Activated naive CD4-positive, alpha-beta T cell treated with anti-CD3 and anti-CD28 coated beads, Interleukin-2, amount 50 U/mL, for 24 hours (primary cell): ENCODE measurements at regions not wholly inside any gene's neighbourhood (a gene's known extent, or its start where the extent isn't known, plus 50 kb on each side); places are given as distances from the start of the nearest gene placed in this dataset.
"Not testable (repeated sequence)": the region's sequence is repeated elsewhere in the genome, so short reads cannot be mapped to it uniquely, and the experiment has no call there.

Experiments
- H3K27ac Mint-ChIP-seq: one replicate; pipeline ENCODE4 v1.8.0; 2021; ENCODE audit warnings: mild to moderate bottlenecking, mixed read lengths
- H3K27me3 Mint-ChIP-seq: one replicate; pipeline ENCODE4 v1.8.0; 2021; ENCODE audit warnings: mixed read lengths
- H3K36me3 Mint-ChIP-seq: one replicate; pipeline ENCODE4 v1.8.0; 2021; ENCODE audit warnings: mixed read lengths
- H3K4me1 Mint-ChIP-seq: one replicate; pipeline ENCODE4 v1.8.0; 2021; ENCODE audit warnings: mixed read lengths
- H3K4me3 Mint-ChIP-seq: one replicate; pipeline ENCODE4 v1.8.0; 2021; ENCODE audit warnings: mild to moderate bottlenecking, mixed read lengths
- H3K9me3 Mint-ChIP-seq: one replicate; pipeline ENCODE4 v1.8.0; 2021; ENCODE audit warnings: mixed read lengths

GRCh38 chr4:104549736-104550135 is 55.0 kb upstream of the CXXC4 start:
- Mint-ChIP-seq H3K9me3 (peaks cover 5% of the 10 kb centered on the region), H3K4me1 (no peaks in the 10 kb centered on the region), H3K36me3 (no peaks in the 10 kb centered on the region), H3K27ac (no peak overlapping the region), H3K27me3 (no peaks in the 10 kb centered on the region), H3K4me3 (no peak overlapping the region)

DNA sequence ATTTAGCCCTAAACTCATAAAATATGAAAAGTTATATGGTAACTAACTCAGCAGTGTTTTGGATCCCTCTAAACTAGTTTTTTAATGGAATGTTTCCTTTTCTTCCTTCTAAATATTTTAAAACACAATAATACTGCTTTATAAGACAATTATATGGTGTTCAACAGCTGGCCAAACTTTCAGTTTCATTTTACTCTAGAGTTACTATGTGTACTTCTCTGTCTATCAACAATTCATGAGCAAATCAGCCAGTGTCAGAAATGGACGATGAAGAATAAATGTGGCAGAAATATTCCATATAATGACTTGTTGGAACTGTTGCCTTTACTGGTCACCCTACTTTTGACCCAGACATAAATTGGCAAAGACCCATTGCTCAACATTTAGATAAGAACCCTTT is 64.8 kb upstream of the CXXC4 start:
- Mint-ChIP-seq H3K36me3 (no peaks in the 10 kb centered on the region), H3K4me1 (no peaks in the 10 kb centered on the region), H3K9me3 (peaks cover 13% of the 10 kb centered on the region), H3K4me3 (no peak overlapping the region), H3K27ac (no peak overlapping the region), H3K27me3 (no peaks in the 10 kb centered on the region)

GRCh38 chr4:104571341-104571740 is 76.6 kb upstream of the CXXC4 start:
- Mint-ChIP-seq H3K4me1 (no peaks in the 10 kb centered on the region), H3K4me3 (no peak overlapping the region), H3K36me3 (no peaks in the 10 kb centered on the region), H3K27me3 (peaks cover 5% of the 10 kb centered on the region), H3K9me3 (peaks cover 9% of the 10 kb centered on the region), H3K27ac (no peak overlapping the region)

DNA sequence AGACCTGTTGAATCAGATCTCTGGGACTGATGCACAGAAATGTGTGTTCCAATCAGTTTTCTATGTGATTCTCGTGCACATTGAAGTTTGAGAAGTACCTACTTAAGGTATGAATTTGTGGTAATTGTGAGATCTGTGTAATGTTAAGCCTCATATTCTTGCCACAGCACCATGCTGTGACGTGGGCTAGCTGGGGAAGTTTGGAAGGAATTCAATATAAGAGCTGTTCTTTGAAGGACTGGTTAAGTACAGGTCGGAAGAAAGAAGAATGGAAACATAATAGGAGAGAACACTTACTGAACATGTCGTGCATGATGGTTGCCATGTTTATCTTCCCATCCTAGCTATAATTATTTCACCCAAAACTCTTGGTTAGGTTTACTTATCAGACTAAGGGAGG is 79.7 kb upstream of the CXXC4 start:
- Mint-ChIP-seq H3K4me1 (no peaks in the 10 kb centered on the region), H3K36me3 (no peaks in the 10 kb centered on the region), H3K4me3 (no peak overlapping the region), H3K27ac (no peak overlapping the region), H3K27me3 (no peaks in the 10 kb centered on the region), H3K9me3 (peaks cover 9% of the 10 kb centered on the region)

DNA sequence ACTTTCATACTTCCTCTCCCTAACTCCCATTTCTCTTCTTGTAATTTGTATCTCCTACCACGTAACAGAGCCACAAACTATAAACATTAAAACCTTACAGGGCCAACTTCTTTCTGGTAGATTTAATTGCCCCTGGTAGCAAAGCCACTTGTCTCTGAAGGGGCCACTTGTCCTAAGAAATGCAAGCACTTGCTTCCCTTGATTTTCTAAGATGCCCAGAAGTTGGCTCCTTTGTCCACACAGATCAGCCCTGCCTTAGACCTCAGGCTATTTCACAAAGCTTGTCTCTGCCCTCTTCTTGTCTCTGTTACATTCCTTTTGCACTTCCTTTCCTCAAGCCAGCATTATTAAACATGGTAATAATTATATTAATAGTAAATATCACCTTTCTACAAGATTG is 80.6 kb upstream of the CXXC4 start:
- Mint-ChIP-seq H3K4me3 (no peak overlapping the region), H3K27me3 (no peaks in the 10 kb centered on the region), H3K4me1 (no peaks in the 10 kb centered on the region), H3K27ac (no peak overlapping the region), H3K36me3 (no peaks in the 10 kb centered on the region), H3K9me3 (peaks cover 4% of the 10 kb centered on the region)

GRCh38 chr4:104577405-104577804 is 82.7 kb upstream of the CXXC4 start:
- Mint-ChIP-seq H3K27ac (no peak overlapping the region), H3K4me1 (no peaks in the 10 kb centered on the region), H3K36me3 (no peaks in the 10 kb centered on the region), H3K4me3 (no peak overlapping the region), H3K27me3 (no peaks in the 10 kb centered on the region), H3K9me3 (peaks cover 4% of the 10 kb centered on the region)

DNA sequence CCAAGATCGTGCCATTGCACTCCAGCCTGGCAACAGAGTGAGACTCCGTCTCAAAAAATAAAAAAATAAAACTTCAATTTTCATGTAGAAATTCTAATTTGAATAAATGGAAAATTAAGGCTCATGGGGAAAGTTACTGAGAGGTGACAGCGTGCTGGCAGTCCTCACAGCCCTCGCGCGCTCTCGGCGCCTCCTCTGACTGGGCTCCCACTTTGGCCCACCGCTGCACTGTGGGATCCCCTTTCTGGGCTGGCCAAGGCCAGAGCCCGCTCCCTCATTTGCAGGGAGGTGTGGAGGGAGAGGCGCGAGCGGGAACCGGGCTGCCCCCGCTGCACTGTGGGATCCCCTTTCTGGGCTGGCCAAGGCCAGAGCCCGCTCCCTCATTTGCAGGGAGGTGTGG is 86.8 kb upstream of the CXXC4 start:
- not testable (repeated sequence) for H3K4me1 Mint-ChIP-seq, H3K36me3 Mint-ChIP-seq

DNA sequence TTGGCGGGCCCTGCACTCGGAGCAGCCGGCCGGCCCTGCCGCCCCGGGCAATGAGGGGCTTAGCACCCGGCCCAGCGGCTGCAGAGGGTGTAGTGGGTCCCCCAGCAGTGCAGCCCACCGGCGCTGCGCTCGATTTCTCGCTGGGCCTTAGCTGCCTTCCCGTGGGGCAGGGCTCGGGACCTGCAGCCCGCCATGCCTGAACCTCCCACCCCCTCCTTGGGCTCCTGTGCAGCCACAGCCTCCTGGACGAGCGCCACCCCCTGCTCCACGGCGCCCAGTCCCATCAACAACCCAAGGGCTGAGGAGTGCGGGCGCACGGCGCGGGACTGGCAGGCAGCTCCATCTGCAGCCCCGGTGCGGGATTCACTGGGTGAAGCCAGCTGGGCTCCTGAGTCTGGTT is 87.4 kb upstream of the CXXC4 start:
- not testable (repeated sequence) for H3K36me3 Mint-ChIP-seq, H3K27me3 Mint-ChIP-seq, H3K27ac Mint-ChIP-seq, H3K4me1 Mint-ChIP-seq, H3K4me3 Mint-ChIP-seq, H3K9me3 Mint-ChIP-seq

More for the DNA sequence above, 86.8 kb upstream of the CXXC4 start:
- H3K4me3 Mint-ChIP-seq, H3K27me3 Mint-ChIP-seq, H3K9me3 Mint-ChIP-seq, H3K27ac Mint-ChIP-seq: not testable (repeated sequence)

GRCh38 chr4:104589264-104589868 is 94.7 kb upstream of the CXXC4 start:
- Mint-ChIP-seq H3K9me3 (no peaks in the 10 kb centered on the region), H3K27me3 (peaks cover 1% of the 10 kb centered on the region), H3K36me3 (no peaks in the 10 kb centered on the region), H3K4me1 (no peaks in the 10 kb centered on the region), H3K4me3 (no peak overlapping the region), H3K27ac (no peak overlapping the region)

DNA sequence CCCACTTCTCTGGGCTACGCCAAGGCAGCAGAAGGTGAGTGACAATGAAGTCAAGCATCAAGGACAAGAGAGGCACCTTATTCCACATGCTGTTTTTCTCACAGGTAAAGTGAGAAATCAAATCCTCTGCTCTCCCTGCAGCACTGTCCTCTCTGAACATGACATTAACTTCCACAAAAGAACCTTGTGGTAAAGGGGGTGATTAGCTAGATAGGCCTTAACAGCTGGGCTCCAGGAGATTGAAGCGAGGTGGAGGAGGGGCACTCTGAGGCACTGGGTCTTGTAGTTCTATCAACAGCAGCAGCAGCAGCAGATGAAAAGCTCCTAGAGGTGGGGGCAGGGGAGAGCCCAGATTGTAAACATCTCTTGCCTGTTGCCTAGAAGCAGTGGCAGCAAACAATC is 96.8 kb upstream of the CXXC4 start:
- H3K9me3 Mint-ChIP-seq: no peaks in the 10 kb centered on the region
- no peak overlapping the region for H3K27ac Mint-ChIP-seq
- H3K27me3 Mint-ChIP-seq: peaks cover 1% of the 10 kb centered on the region
- no peaks in the 10 kb centered on the region for H3K36me3 Mint-ChIP-seq
- no peak overlapping the region for H3K4me3 Mint-ChIP-seq
- H3K4me1 Mint-ChIP-seq: no peaks in the 10 kb centered on the region

- Mint-ChIP-seq H3K27ac (no peak overlapping the region), H3K36me3 (no peaks in the 10 kb centered on the region), H3K27me3 (peaks cover 1% of the 10 kb centered on the region), H3K4me1 (no peaks in the 10 kb centered on the region), H3K4me3 (no peak overlapping the region), H3K9me3 (no peaks in the 10 kb centered on the region)
Measured at GRCh38 chr4:104592183-104592582, 97.5 kb upstream of the CXXC4 start.

- Mint-ChIP-seq H3K36me3 (no peaks in the 10 kb centered on the region), H3K4me1 (no peaks in the 10 kb centered on the region), H3K27ac (no peak overlapping the region), H3K27me3 (peaks cover 1% of the 10 kb centered on the region), H3K9me3 (no peaks in the 10 kb centered on the region), H3K4me3 (no peak overlapping the region)
Measured at GRCh38 chr4:104593019-104593418, 98.3 kb upstream of the CXXC4 start.

DNA sequence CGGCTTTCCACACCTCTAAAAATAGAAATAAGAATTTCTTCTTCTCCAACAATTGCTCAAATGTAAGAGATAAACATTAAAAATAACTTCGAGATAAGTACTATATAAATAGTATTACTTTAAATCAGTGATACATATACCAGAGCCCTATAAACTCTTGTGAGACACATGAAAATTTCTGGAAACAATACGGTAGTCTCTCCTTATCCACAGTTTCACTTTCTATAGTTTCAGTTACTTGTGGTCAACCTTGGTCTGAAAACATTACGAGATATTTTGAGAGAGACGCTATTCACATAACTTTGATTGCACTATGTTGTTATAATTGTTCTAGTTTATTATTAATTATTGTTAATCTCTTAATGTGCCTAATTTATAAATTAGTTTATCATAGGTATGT is 101.5 kb upstream of the CXXC4 start:
- H3K36me3 Mint-ChIP-seq: no peaks in the 10 kb centered on the region
- H3K4me1 Mint-ChIP-seq: no peaks in the 10 kb centered on the region
- no peak overlapping the region for H3K4me3 Mint-ChIP-seq
- no peaks in the 10 kb centered on the region for H3K9me3 Mint-ChIP-seq
- H3K27me3 Mint-ChIP-seq: peaks cover 1% of the 10 kb centered on the region
- H3K27ac Mint-ChIP-seq: no peak overlapping the region

DNA sequence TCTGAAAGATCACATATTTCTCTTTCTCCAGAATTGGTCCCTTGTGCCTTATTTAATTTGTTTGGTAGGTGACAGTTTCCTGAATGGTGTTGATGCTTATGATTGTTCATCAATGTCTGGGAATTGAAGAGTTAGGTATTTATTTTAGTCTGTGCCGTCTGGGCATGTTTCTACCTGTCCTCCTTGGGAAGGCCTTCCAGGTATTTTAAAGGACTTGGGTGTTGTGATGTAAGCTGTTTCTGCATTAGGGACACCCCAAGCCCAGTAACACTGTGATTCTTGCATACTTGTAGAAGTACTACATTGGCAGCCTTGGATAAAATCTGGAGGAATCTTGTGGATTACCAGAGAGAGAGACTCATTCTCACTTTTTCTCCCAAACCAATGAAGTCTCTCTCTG is 120.8 kb upstream of the CXXC4 start:
- no peaks in the 10 kb centered on the region for H3K27me3 Mint-ChIP-seq
- no peaks in the 10 kb centered on the region for H3K4me1 Mint-ChIP-seq
- no peaks in the 10 kb centered on the region for H3K36me3 Mint-ChIP-seq
- no peak overlapping the region for H3K27ac Mint-ChIP-seq
- H3K9me3 Mint-ChIP-seq: peaks cover 16% of the 10 kb centered on the region
- no peak overlapping the region for H3K4me3 Mint-ChIP-seq

GRCh38 chr4:104615926-104616325 is 121.2 kb upstream of the CXXC4 start:
- Mint-ChIP-seq H3K9me3 (peaks cover 16% of the 10 kb centered on the region), H3K36me3 (no peaks in the 10 kb centered on the region), H3K27ac (no peak overlapping the region), H3K4me1 (no peaks in the 10 kb centered on the region), H3K27me3 (no peaks in the 10 kb centered on the region), H3K4me3 (no peak overlapping the region)

GRCh38 chr4:104616401-104616820 is 121.7 kb upstream of the CXXC4 start:
- peaks cover 16% of the 10 kb centered on the region for H3K9me3 Mint-ChIP-seq
- no peaks in the 10 kb centered on the region for H3K4me1 Mint-ChIP-seq
- H3K36me3 Mint-ChIP-seq: no peaks in the 10 kb centered on the region
- H3K4me3 Mint-ChIP-seq: no peak overlapping the region
- H3K27me3 Mint-ChIP-seq: no peaks in the 10 kb centered on the region
- no peak overlapping the region for H3K27ac Mint-ChIP-seq

DNA sequence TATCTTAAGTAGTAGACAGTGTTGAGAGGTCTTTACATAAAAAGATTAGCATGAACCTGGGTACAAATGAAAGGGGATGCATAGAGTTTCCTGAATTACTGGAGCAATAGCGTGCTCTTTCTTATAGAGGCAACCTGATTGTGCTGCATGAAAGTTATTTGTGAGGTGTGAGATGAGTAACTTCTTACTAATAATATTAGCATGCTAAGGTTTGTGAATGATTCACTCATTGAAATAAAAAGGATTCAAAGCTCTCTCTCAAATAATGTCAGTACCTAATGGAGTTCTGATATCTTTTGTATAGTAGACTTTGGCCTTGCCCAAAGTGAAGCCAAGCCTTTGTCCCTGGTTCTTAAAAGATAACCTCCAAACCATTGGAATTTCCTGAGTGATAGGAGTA is 131.0 kb upstream of the CXXC4 start:
- no peaks in the 10 kb centered on the region for H3K4me1 Mint-ChIP-seq
- no peaks in the 10 kb centered on the region for H3K27me3 Mint-ChIP-seq
- no peaks in the 10 kb centered on the region for H3K36me3 Mint-ChIP-seq
- no peak overlapping the region for H3K27ac Mint-ChIP-seq
- H3K4me3 Mint-ChIP-seq: no peak overlapping the region
- no peaks in the 10 kb centered on the region for H3K9me3 Mint-ChIP-seq
